Muscle layer of duodenum (tissue), 2 donors: ENCODE measurements at regions not wholly inside any gene's neighbourhood (a gene's known extent, or its start where the extent isn't known, plus 50 kb on each side); places are given as distances from the start of the nearest gene placed in this dataset.
"Not testable (repeated sequence)": the region's sequence is repeated elsewhere in the genome, so short reads cannot be mapped to it uniquely, and the experiment has no call there.

Experiments
- H3K27ac ChIP-seq: one replicate; pipeline ENCODE4 v1.7.0; 2013; ENCODE audit warnings: mild to moderate bottlenecking, low read length
- H3K27me3 ChIP-seq: one replicate; pipeline ENCODE4 v1.7.0; 2013; ENCODE audit warnings: low read depth, mild to moderate bottlenecking, control low read depth, low read length
- H3K36me3 ChIP-seq, 2 donors: one replicate each; pipeline ENCODE4 v1.7.0; 2013; ENCODE audit warnings: low read length in 2 of 2, control low read depth in 1 of 2, mild to moderate bottlenecking in 1 of 2; ENCODE audit not compliant: insufficient read depth in 2 of 2, control insufficient read depth in 1 of 2
- H3K4me1 ChIP-seq, 2 donors: one replicate each; pipeline ENCODE4 v1.7.0; 2013; ENCODE audit warnings: low read length in 2 of 2, mild to moderate bottlenecking in 2 of 2, control low read depth in 1 of 2, moderate library complexity in 1 of 2; ENCODE audit not compliant: insufficient read depth in 2 of 2, control insufficient read depth in 1 of 2
- H3K4me3 ChIP-seq, 2 donors: one replicate each; pipeline ENCODE4 v1.7.0; 2013; ENCODE audit warnings: low read length in 2 of 2, low read depth in 1 of 2, mild to moderate bottlenecking in 1 of 2
- H3K9me3 ChIP-seq, 2 donors: one replicate each; pipeline ENCODE4 v1.7.0; 2013; ENCODE audit warnings: low read length in 2 of 2, control low read depth in 1 of 2, mild to moderate bottlenecking in 1 of 2; ENCODE audit not compliant: control insufficient read depth in 1 of 2
- donor health status: healthy.

DNA sequence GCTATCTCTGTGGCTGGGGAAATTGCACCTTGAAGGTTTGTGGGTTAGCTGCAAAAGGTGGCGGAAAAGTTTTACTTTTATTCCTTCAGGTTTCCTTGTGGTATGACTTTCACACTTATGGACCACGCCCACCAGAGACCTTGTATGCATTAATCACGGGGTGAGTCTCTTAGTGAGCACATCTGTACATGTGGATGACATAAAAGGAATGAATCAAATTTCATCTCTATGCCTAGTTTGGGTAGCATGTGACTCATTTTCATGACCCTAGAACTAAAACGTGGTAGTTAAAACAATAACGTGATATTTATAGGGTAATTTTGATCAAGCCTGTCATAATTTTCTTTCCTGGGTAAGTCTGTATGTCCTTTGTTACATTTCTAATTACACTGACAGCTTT is 141.7 kb downstream of the PDCD6IP start:
- H3K4me1 ChIP-seq: no peaks in the 10 kb centered on the region
- H3K36me3 ChIP-seq: no peaks in the 10 kb centered on the region
- no peaks in the 10 kb centered on the region for H3K9me3 ChIP-seq
- H3K27ac ChIP-seq: no peak overlapping the region
- no peaks in the 10 kb centered on the region for H3K27me3 ChIP-seq
- no peak overlapping the region for H3K4me3 ChIP-seq

DNA sequence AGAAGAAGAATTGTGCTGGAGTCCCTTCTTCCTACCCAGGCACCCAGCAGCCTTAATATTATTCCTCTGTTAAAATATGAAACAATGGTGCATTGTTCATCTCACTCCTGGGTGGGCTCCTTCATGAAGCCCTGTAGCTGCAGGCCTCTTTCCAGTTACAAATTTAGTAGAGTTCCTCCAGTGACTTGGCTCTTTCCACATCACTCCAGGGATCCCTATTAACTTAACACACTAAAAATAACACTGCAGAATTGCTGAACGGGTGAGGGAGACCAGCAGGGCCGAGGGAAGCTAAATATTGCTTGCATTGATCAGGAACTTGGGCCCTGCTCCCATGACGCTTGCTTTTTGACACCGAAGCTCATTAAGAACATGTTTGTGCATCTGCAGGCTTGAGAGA is 142.3 kb downstream of the PDCD6IP start:
- H3K4me1 ChIP-seq: no peaks in the 10 kb centered on the region
- H3K4me3 ChIP-seq: no peak overlapping the region
- H3K36me3 ChIP-seq: no peaks in the 10 kb centered on the region
- H3K27ac ChIP-seq: no peak overlapping the region
- H3K9me3 ChIP-seq: no peaks in the 10 kb centered on the region
- no peaks in the 10 kb centered on the region for H3K27me3 ChIP-seq

- Histone ChIP-seq H3K27me3 (no peaks in the 10 kb centered on the region), H3K4me3 (no peak overlapping the region)
Measured at GRCh38 chr3:33941804-33942203, 143.4 kb downstream of the PDCD6IP start.

GRCh38 chr3:33942483-33943150 is 144.2 kb downstream of the PDCD6IP start:
- Histone ChIP-seq H3K36me3 (no peaks in the 10 kb centered on the region), H3K4me3 (no peak overlapping the region), H3K9me3 (no peaks in the 10 kb centered on the region), H3K27ac (no peak overlapping the region), H3K27me3 (no peaks in the 10 kb centered on the region), H3K4me1 (no peaks in the 10 kb centered on the region)

More at GRCh38 chr3:33941804-33942203, 143.4 kb downstream of the PDCD6IP start:
- Histone ChIP-seq H3K36me3 (no peaks in the 10 kb centered on the region), H3K4me1 (no peaks in the 10 kb centered on the region), H3K27ac (no peak overlapping the region), H3K9me3 (no peaks in the 10 kb centered on the region)

GRCh38 chr3:33943277-33943676 is 144.8 kb downstream of the PDCD6IP start:
- Histone ChIP-seq H3K27me3 (no peaks in the 10 kb centered on the region), H3K36me3 (no peaks in the 10 kb centered on the region), H3K4me1 (no peaks in the 10 kb centered on the region), H3K9me3 (no peaks in the 10 kb centered on the region), H3K4me3 (no peak overlapping the region), H3K27ac (no peak overlapping the region)

- H3K27ac ChIP-seq, H3K4me1 ChIP-seq, H3K9me3 ChIP-seq, H3K4me3 ChIP-seq, H3K36me3 ChIP-seq, H3K27me3 ChIP-seq: not testable (repeated sequence)
Measured at GRCh38 chr3:33946612-33947011, 148.2 kb downstream of the PDCD6IP start.

DNA sequence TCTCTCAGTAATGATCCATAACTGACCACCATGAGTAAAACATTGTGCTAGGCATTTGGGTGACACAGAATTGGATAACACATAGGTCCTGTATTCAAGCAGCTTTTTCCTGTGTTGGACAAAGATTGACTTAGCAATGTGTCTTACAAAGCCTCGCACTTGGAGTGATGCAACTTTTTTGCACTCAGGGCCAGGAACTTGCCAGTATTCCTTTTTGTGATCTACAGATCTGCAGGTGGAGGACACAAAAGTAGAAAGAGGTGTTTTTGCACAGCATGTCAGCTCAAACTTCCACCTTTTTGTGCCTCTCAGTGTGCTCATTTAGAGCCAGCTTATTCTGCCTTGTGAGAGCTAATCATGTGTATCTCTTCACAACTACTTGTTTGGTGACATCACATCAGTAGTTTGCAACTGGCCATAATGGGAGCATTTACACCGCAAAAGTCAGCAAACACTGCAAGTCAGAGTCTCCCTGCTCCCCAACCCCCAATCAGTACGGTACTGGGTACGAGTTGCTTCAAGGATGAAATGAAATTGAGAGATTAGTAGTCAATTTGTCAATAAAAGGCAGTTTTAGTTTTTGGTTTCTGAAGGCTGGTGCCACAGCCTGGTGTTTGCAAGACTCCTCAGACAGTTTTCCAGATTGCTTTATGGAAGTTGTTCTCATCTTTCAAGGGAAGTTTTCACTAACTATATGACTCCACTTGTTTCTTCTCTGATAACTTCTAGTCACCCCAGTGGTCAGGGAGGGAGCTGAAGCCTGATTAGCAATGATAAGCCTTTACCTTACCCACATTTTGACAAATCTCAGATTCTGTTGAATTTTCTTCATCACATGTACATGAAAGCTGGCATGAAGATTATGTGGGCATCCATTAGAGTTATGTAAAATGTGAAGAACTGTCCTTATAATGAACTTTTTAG is 149.1 kb downstream of the PDCD6IP start:
- H3K4me3 ChIP-seq: no peak overlapping the region
- H3K27me3 ChIP-seq: no peaks in the 10 kb centered on the region
- H3K9me3 ChIP-seq: no peaks in the 10 kb centered on the region
- no peak overlapping the region for H3K27ac ChIP-seq
- H3K4me1 ChIP-seq: no peaks in the 10 kb centered on the region
- no peaks in the 10 kb centered on the region for H3K36me3 ChIP-seq

- H3K36me3 ChIP-seq: no peaks in the 10 kb centered on the region
- no peak overlapping the region for H3K27ac ChIP-seq
- H3K9me3 ChIP-seq: no peaks in the 10 kb centered on the region
- H3K4me3 ChIP-seq: no peak overlapping the region
- no peaks in the 10 kb centered on the region for H3K4me1 ChIP-seq
- no peaks in the 10 kb centered on the region for H3K27me3 ChIP-seq
Measured at GRCh38 chr3:33949074-33949473, 150.6 kb downstream of the PDCD6IP start.

GRCh38 chr3:33954956-33955355 is 156.5 kb downstream of the PDCD6IP start:
- Histone ChIP-seq H3K4me1 (no peaks in the 10 kb centered on the region), H3K36me3 (no peaks in the 10 kb centered on the region), H3K9me3 (no peaks in the 10 kb centered on the region), H3K27ac (no peak overlapping the region), H3K27me3 (no peaks in the 10 kb centered on the region), H3K4me3 (no peak overlapping the region)

GRCh38 chr3:33956206-33956605 is 157.8 kb downstream of the PDCD6IP start:
- no peaks in the 10 kb centered on the region for H3K9me3 ChIP-seq
- H3K36me3 ChIP-seq: no peaks in the 10 kb centered on the region
- no peaks in the 10 kb centered on the region for H3K27me3 ChIP-seq
- no peak overlapping the region for H3K4me3 ChIP-seq
- H3K4me1 ChIP-seq: no peaks in the 10 kb centered on the region
- H3K27ac ChIP-seq: no peak overlapping the region

DNA sequence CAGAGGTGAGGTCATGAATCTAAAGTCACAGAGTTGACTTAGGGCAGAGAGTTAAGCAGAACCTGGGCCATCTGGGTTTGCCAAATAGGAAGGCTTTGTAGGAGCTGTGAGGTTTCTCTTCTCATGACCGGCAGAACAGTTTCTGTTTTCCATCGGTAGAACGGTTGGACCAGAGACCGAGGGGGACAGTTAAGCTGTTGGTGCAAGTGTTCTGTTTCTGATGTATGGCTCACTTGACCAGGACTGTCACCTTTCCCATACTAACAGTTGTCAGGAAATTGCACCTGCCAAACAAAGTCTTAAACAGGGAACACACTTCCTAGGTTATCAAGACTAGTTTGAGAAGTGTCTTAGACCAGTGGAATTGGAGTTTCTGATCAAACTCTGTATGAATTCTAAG is 158.3 kb downstream of the PDCD6IP start:
- Histone ChIP-seq H3K4me1 (no peaks in the 10 kb centered on the region), H3K27me3 (no peaks in the 10 kb centered on the region), H3K4me3 (no peak overlapping the region), H3K36me3 (no peaks in the 10 kb centered on the region), H3K27ac (no peak overlapping the region), H3K9me3 (no peaks in the 10 kb centered on the region)
